Stimulated activated CD4-positive, alpha-beta T cell treated with anti-CD3 and anti-CD28 coated beads, Interleukin-1b, Interleukin-23, amount 100 ng/mL, for 24 hours (primary cell): ENCODE measurements at regions not wholly inside any gene's neighbourhood (a gene's known extent, or its start where the extent isn't known, plus 50 kb on each side); places are given as distances from the start of the nearest gene placed in this dataset.

ENCODE experiments used
- DNase-seq, 4 experiments: peaks; one replicate each; pipeline ENCODE4 v3.0.0-alpha.2; 2020; ENCODE audit warnings: low read depth in 4 of 4, low spot score in 1 of 4

- no peak for DNase-seq
These were observed 104.3 kb upstream of the TMCC3 start for GRCh38 chr12:94754653-94755052.

GRCh38 chr12:94753036-94753679 is 102.8 kb upstream of the TMCC3 start:
- DNase-seq, result no peak

DNA sequence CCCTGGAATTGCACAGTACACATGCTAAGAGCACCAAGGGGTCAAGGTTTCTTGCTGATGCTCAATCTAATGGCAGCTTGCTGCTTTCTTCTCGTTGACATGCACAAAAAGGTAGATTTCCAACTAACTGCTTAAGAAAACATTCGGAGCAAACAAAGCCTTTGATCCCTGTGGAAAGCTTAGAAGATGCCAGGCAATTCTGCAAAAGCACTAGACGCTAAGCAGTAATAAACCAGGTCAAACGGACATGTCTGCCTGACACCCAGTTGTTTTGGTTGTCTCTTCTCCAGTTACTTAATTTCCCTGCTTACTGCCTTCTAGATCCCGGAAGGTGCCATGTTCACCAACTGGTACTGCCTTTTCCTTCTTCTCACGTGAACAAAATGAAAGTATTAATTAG is 100.5 kb upstream of the TMCC3 start:
- DNase-seq, result no peak

- no peak for DNase-seq
These were observed 99.5 kb upstream of the TMCC3 start for GRCh38 chr12:94749890-94750289.

DNA sequence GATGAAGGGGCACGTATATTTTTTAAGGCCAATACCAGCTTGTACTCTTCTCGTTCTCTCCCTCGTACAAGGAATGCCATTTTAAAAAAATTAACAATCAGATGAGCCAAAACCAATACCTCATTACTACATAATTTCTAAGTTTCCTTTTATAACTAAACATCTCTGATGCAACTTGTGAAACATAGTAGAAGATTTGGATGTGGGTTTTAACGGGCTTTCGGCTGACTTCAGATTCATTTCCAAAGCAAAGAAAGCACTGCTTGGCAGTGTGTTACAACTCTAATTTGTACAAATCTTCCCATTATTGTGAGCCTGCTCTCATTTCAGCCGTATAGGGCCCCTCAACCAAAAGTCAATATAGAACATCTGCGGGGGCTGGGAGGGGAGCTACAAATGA is 99.1 kb upstream of the TMCC3 start:
- no peak for DNase-seq

DNA sequence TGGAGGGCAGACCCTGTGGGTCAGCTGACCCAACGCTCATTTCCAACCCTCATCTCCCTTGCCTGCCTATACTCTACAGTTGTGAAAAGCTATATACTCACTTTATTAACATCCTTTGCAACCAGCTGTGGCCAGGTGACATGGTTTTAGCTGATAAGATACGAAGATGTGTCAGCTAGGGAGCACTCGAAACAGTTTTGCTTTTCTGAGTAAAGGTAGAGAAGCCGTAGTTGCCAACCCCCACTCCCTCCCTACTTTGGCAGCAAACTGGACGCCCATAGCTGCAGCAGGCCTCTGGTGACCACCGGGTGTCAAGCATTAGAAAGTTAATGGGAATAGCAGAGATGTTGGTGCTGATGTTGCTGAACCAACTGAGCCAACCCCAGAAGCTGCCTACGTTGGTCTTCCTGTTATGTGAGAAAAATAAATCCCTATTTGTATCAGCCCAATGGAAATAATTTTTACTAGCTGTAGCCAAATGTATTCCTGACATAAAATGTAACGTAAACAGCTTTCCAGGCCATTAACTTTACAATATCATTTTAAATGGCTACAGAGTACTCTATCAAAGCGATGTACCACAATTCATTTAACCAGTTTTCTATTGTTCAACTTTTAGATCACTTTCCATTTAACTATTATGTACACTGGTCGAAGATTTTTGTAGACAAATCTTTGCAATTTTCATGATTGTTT is 98.5 kb upstream of the TMCC3 start:
- DNase-seq, result no peak

GRCh38 chr12:94745562-94745961 is 95.2 kb upstream of the TMCC3 start:
- no peak for DNase-seq

- no peak for DNase-seq
These were observed 92.8 kb upstream of the TMCC3 start for GRCh38 chr12:94743174-94743573.

DNA sequence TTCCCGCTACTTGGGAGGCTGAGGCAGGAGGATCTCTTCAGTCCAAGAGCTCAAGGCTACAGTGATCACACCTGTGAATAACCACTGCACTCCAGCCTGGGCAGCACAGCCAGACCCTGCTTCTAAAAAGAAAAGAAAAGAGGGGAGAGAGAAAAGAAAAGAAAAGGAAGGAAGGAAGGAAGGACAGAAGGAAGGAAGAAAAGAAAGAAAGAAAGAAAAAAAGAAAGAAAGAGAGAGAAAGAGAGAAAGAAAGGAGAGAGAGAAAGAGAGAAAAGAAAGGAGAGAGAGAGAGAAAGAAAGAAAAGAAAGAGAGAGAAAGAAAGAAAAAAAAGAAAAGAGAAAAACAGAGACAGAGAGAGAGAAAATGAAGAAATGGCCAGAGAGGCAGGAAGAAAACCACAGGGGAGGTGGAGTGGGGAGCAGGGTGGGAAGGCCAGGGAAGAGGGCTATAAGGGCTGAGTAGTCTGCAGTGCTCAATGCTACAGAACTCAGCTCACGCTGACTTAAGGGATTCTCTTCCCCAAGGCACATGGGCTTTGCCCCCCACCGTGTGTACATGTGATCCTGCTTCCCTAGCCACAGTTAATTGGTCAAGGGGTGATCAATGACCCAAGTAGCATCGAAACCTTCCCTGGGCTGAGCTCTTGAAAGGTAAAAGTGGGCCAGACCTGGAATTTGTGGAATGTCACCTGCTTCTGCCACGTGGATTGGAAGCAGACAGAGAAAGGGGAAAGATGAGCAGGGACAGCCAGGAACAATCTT is 90.4 kb upstream of the TMCC3 start:
- no peak for DNase-seq

DNA sequence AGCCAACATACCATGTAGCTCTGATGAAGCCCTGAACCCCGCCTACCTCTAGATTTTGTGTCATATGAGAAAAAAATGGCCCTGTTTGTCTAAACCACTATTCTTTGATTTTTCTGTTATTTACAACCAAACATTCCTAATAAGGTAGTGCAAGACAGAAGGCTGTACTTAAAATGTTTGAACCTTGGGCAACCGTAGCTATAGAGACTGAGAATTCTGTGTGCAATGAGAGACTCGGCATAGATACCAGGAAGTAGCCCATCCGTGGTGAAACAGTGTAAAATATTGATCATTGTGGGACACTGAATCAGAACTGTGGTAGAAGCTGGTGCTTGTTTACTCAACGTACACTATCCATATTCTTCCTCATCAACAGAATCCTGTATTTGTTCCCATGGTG is 86.5 kb upstream of the TMCC3 start:
- no peak for DNase-seq

DNA sequence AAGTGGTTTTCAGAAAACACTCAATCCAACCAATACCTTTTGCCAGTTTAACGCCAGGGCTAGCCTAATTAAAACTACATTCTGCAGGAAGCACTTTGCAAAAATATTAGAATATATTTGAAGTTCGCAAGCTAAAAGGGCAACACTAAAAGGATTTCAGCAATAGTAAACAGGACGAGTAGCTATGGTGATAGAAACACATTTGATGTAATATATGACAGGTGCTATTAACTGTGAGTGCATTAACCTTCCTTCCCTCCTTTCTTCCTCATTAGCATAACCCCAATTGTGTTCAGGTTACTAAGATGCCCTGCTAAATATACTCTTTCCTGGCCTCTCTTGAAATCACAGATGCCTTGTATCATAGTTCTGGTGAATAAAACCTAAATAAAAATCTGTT is 85.6 kb upstream of the TMCC3 start:
- no peak for DNase-seq

DNA sequence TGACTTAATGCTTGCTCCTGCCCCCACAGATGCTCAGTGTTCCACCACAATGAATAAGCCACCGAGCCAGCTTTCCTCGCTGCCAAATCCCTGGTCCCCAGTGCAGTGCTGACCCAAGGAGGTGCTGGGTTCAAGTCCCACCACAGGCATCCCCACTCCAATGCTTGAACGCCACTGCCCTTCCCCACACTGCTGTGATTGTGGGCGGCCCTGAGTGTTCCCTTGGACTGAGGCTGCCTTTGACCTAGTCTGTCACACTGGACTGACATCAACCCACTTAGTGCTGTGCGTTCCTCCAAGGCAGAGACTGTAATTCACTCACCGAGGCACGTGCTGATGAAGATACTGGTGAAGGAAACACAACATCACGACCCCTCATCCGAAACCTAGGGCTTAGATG is 83.4 kb upstream of the TMCC3 start:
- no peak for DNase-seq

- no peak for DNase-seq
These were observed 82.1 kb upstream of the TMCC3 start for GRCh38 chr12:94732367-94732990.

DNA sequence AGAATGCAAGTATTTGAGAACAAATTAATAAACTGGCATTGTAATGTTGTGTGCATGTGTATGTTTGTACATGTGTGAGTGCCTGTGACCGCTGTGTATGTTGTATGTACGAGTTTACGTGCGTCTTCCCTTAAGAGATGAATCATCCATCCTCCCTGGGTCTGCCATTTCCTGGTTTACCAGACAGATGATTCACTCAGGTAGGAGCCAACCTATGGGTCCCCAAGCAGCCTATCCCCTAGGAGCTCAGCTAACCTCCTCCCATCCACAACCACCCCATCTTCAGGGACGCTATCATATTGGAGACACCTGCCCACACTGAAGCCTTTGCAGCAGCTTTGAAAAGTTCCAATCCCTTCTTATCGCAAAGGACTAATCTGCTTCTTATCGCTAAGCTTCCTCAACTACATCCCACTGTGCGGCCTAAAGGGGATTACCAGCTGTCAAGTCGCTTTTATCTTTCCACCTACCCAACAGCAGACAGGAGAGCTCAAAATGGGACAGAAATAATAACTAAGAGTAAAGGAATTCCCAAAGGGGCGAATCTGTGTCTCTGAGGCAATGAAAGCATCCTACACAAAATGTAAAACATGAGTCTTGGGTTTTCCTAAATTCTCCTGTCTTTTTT is 81.5 kb upstream of the TMCC3 start:
- DNase-seq, result no peak

DNA sequence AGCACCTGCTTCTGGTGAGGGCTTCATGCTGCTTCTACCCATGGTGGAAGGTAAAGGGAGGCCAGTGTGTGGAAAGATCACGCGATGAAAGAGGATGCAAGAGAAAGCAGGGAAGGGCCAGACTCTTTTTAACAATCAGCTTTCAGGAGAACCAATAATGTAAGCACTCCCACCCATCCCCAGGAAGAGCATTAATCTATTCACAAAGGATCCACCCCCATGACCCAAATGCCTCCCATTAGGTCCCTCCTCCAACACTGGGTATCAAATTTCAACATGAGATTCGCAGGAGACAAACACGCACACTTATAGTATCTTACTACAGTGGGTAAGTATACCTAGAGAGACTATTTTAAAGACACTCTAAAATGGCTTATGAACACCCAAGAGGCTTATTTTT is 80.5 kb upstream of the TMCC3 start:
- DNase-seq, result no peak

- DNase-seq, result no peak
These were observed 76.0 kb upstream of the TMCC3 start for GRCh38 chr12:94726236-94726835.

- DNase-seq, result no peak
These were observed 75.2 kb upstream of the TMCC3 start for GRCh38 chr12:94725375-94726168.

- DNase-seq, result no peak
These were observed 72.3 kb upstream of the TMCC3 start for GRCh38 chr12:94722664-94723063.

DNA sequence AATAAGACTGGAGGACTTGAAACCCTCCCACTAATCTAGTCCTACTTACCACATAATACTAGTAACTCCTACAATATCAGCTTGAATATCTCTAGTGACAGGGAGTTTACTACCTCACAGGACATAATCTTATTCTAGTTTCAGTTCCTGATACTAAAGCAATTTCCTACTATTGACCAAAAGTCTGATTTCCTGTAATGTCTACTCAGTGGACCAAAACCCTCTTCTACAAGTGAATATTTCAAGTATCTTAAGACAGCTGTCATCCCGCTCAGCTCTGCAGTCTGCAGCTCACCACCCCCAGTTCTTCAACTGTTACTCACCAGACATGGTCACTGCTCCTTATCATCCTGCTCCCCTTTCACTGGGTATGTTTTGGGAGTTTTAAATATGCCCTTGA is 70.8 kb upstream of the TMCC3 start:
- DNase-seq, result no peak

DNA sequence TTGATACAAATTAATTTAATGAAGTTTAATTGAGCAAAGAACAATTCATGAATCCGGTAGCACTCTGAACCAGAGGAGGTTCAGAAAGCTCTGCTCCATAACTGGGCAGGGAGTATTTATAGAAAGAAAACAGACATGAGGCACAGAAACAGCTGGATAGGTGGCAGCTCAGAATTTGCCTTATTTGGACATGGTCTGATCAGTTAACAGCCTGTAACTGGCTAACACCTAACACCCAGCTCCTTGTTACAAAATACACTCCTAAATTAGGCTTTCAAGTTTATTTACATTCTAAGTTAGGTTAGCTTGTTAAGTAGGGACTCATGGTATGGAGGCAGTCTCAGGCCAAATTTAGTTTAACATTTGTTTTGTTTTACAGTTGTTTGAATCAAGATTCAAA is 67.8 kb upstream of the TMCC3 start:
- DNase-seq, result no peak
